HEK293 (cell line): ENCODE measurements at regions not wholly inside any gene's neighbourhood (a gene's known extent, or its start where the extent isn't known, plus 50 kb on each side); places are given as distances from the start of the nearest gene placed in this dataset.

Experiments
- CTCF ChIA-PET: fragments of 350-600 bp; formaldehyde crosslinking; extraction: SDS; loops from one replicate; lab custom pipeline; 2021; ENCODE audit warnings: antibody characterized with exemption; lab: Yijun Ruan, JAX
- POLR2A ChIA-PET: fragments of 300-600 bp; formaldehyde crosslinking; extraction: SDS; loops from one replicate; lab custom pipeline; 2020; ENCODE audit warnings: antibody characterized with exemption, inconsistent platforms; lab: Yijun Ruan, JAX
- H3K27ac ChIP-seq: fragments of 200-500 bp; sonication (Bioruptor generic); 2 replicates; pipeline ENCODE4 v1.5.1; 2014; ENCODE audit warnings: low read depth, low read length, control low read depth, inconsistent platforms; ENCODE audit errors: extremely low read depth
- H3K36me3 ChIP-seq, 2 experiments: fragments of 200-500 bp in 1 of 2; sonication (Bioruptor generic) in 1 of 2; 1 replicate in 1 of 2; 2 replicates in 1 of 2; pipeline ENCODE4 v1.5.1; 2014 to 2017; ENCODE audit warnings: inconsistent platforms in 2 of 2, low read length in 2 of 2; ENCODE audit not compliant: control insufficient read depth in 2 of 2, insufficient read depth in 1 of 2
- H3K4me1 ChIP-seq: fragments of 200-500 bp; sonication (Bioruptor generic); 2 replicates; pipeline ENCODE4 v1.5.1; 2014; ENCODE audit warnings: mild to moderate bottlenecking, low read length, inconsistent platforms; ENCODE audit not compliant: control insufficient read depth, insufficient read depth
- H3K4me3 ChIP-seq: 2 replicates; pipeline ENCODE4 v1.5.1; 2011; ENCODE audit warnings: low read depth, mild to moderate bottlenecking, control low read depth, low read length, moderate library complexity
- H3K9me3 ChIP-seq: fragments of 200-500 bp; sonication (Bioruptor generic); 2 replicates; pipeline ENCODE4 v1.5.1; 2014; ENCODE audit warnings: low read depth, low read length, inconsistent platforms; ENCODE audit not compliant: control insufficient read depth, insufficient read depth
- BCL11B ChIP-seq: fragments of 450-650 bp; formaldehyde crosslinking; IDR thresholded peaks from 2 replicates; pipeline ENCODE4 v1.5.1; 2016; ENCODE audit warnings: low read depth, missing biosample characterization, missing genetic modification characterization
- GLIS2 ChIP-seq: fragments of 450-650 bp; formaldehyde crosslinking; IDR thresholded peaks from 2 replicates; pipeline ENCODE4 v1.5.1; 2016; ENCODE audit warnings: missing biosample characterization, missing genetic modification characterization
- HOXC10 ChIP-seq: sonication (generic); formaldehyde crosslinking; IDR thresholded peaks from 2 replicates; pipeline ENCODE4 v1.8.1; 2023; ENCODE audit warnings: mild to moderate bottlenecking, missing genetic modification reagents
- KLF10 ChIP-seq: fragments of 450-650 bp; IDR thresholded peaks from 2 replicates; pipeline ENCODE4 v1.5.1; 2018; ENCODE audit warnings: missing biosample characterization, mild to moderate bottlenecking, missing genetic modification characterization
- OVOL3 ChIP-seq: fragments of 450-650 bp; formaldehyde crosslinking; IDR thresholded peaks from 2 replicates; pipeline ENCODE4 v1.5.1; 2016; ENCODE audit warnings: missing biosample characterization, missing genetic modification characterization
- SALL2 ChIP-seq: fragments of 450-650 bp; formaldehyde crosslinking; IDR thresholded peaks from 2 replicates; pipeline ENCODE4 v1.5.0; 2017; ENCODE audit warnings: missing biosample characterization, mild to moderate bottlenecking, missing genetic modification characterization, borderline replicate concordance
- SP2 ChIP-seq: fragments of 450-650 bp; formaldehyde crosslinking; IDR thresholded peaks from 2 replicates; pipeline ENCODE4 v1.5.1; 2016; ENCODE audit warnings: missing biosample characterization, missing genetic modification characterization
- TCF7L2 ChIP-seq: IDR thresholded peaks from 2 replicates; pipeline ENCODE4 v1.6.1; 2011; ENCODE audit warnings: low read depth, mild to moderate bottlenecking, inconsistent platforms, low read length, moderate library complexity, borderline replicate concordance
- ZBTB17 ChIP-seq: fragments of 450-650 bp; formaldehyde crosslinking; IDR thresholded peaks from 2 replicates; pipeline ENCODE4 v1.5.1; 2016; ENCODE audit warnings: missing biosample characterization, missing genetic modification characterization
- ZFP69B ChIP-seq: fragments of 450-650 bp; formaldehyde crosslinking; IDR thresholded peaks from 2 replicates; pipeline ENCODE4 v1.5.1; 2016; ENCODE audit warnings: missing biosample characterization, missing genetic modification characterization
- ZNF174 ChIP-seq: fragments of 450-650 bp; formaldehyde crosslinking; IDR thresholded peaks from 2 replicates; pipeline ENCODE4 v1.5.0; 2017; ENCODE audit warnings: missing biosample characterization, mild to moderate bottlenecking, missing genetic modification characterization
- ZNF24 ChIP-seq: fragments of 450-650 bp; formaldehyde crosslinking; IDR thresholded peaks from 2 replicates; pipeline ENCODE4 v1.5.1; 2016; ENCODE audit warnings: missing biosample characterization, missing genetic modification characterization
- ZNF335 ChIP-seq: fragments of 450-650 bp; formaldehyde crosslinking; conservative IDR thresholded peaks from 2 replicates; pipeline ENCODE4 v1.5.1; 2016; ENCODE audit warnings: missing biosample characterization, missing genetic modification characterization
- ZNF366 ChIP-seq: fragments of 450-650 bp; formaldehyde crosslinking; conservative IDR thresholded peaks from 2 replicates; pipeline ENCODE4 v1.5.1; 2016; ENCODE audit warnings: missing biosample characterization, missing genetic modification characterization
- ZNF391 ChIP-seq: fragments of 450-650 bp; formaldehyde crosslinking; IDR thresholded peaks from 2 replicates; pipeline ENCODE4 v1.5.1; 2016; ENCODE audit warnings: low read depth, missing biosample characterization, missing genetic modification characterization, borderline replicate concordance
- ZNF423 ChIP-seq: fragments of 450-650 bp; formaldehyde crosslinking; IDR thresholded peaks from 2 replicates; pipeline ENCODE4 v1.5.1; 2016; ENCODE audit warnings: missing biosample characterization, missing genetic modification characterization
- ZNF473 ChIP-seq: fragments of 450-650 bp; formaldehyde crosslinking; IDR thresholded peaks from 2 replicates; pipeline ENCODE4 v1.5.1; 2017; ENCODE audit warnings: missing biosample characterization, missing genetic modification characterization
- ZNF658 ChIP-seq: fragments of 450-650 bp; formaldehyde crosslinking; IDR thresholded peaks from 2 replicates; pipeline ENCODE4; 2016; ENCODE audit warnings: missing biosample characterization, missing genetic modification characterization
- ZNF660 ChIP-seq: fragments of 450-650 bp; IDR thresholded peaks from 2 replicates; pipeline ENCODE4 v1.5.1; 2018; ENCODE audit warnings: missing biosample characterization, mild to moderate bottlenecking, missing genetic modification characterization
- ZNF664 ChIP-seq: fragments of 450-650 bp; formaldehyde crosslinking; IDR thresholded peaks from 2 replicates; pipeline ENCODE4 v1.5.1; 2016; ENCODE audit warnings: missing biosample characterization, missing genetic modification characterization
- ZNF670 ChIP-seq: fragments of 450-650 bp; formaldehyde crosslinking; IDR thresholded peaks from 2 replicates; pipeline ENCODE4 v1.5.1; 2016; ENCODE audit warnings: missing biosample characterization, missing genetic modification characterization, low read depth
- TF ChIP-seq, protein P1 (sequence below): fragments of 450-650 bp; formaldehyde crosslinking; optimal IDR thresholded peaks from 2 replicates; pipeline ENCODE3; 2016; ENCODE audit warnings: missing biosample characterization, mild to moderate bottlenecking, missing genetic modification characterization
- TF ChIP-seq, protein P2 (sequence below): fragments of 450-650 bp; formaldehyde crosslinking; IDR thresholded peaks from 2 replicates; pipeline ENCODE4 v1.5.1; 2017; ENCODE audit warnings: missing biosample characterization, missing genetic modification characterization
- TF ChIP-seq, protein P3 (sequence below): fragments of 450-650 bp; formaldehyde crosslinking; IDR thresholded peaks from 2 replicates; pipeline ENCODE4 v1.5.1; 2016; ENCODE audit warnings: missing biosample characterization, missing genetic modification characterization
- TF ChIP-seq, protein P4 (sequence below): fragments of 450-650 bp; formaldehyde crosslinking; IDR thresholded peaks from 2 replicates; pipeline ENCODE4 v1.5.1; 2016; ENCODE audit warnings: missing biosample characterization, missing genetic modification characterization

DNA sequence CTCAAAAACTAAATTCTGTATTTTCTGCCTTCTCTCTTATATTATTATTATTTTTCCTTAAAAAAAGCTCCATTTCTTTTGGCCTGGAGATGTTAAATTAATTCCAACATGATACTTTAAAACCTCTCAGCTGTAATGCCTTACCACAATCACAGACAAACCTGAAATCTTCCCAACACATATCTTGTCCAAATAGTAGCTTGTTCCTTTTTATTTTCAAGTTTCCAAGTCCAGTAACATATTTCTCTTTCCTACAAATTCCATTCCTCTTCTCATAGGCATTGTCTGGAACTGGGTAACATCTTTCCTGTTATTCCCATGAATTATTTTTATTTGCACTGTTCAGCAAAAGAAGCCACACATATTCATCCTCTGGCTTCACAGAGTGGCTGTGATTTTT, 137.0 kb downstream of the SLITRK6 start:
- CTCF ChIA-PET, result interaction anchor here (0.6 kb wide), 1 partner anchor 19 kb away, joined by 3 read pairs; no protein-coding TSS in a partner anchor
- TF ChIP-seq GLIS2 (no peak), SP2 (tag by site-specific recombination) (no peak)
- H3K4me3 ChIP-seq, result no peak overlapping the region
- POLR2A ChIA-PET, result no interaction called here
- no peaks in the 10 kb centered on the region for H3K4me1 ChIP-seq
- H3K27ac ChIP-seq, result no peak overlapping the region
- H3K9me3 ChIP-seq, result no peaks in the 10 kb centered on the region
- H3K36me3 ChIP-seq, result no peaks in the 10 kb centered on the region

DNA sequence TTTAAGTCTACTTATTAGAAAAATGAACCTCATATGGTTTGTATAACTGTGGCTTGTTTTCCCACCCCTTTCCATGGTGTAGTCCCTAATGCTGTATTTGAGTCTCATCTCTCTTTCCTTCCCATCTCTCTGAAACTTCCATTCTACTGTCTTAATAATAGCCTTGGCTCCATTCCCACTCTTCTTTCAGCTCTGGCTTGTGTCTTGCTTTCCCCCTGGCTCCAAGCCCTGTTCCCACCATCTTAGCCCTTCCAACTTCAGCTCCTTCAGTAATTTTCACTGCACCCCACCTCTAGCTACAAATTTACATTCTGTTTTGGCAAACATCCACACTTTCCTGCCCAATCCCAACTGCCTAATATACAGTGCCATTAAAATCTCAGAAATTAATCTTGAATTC, 137.5 kb downstream of the SLITRK6 start:
- CTCF ChIA-PET, result no interaction called here
- H3K36me3 ChIP-seq, result no peaks in the 10 kb centered on the region
- TF ChIP-seq, protein P1, sequence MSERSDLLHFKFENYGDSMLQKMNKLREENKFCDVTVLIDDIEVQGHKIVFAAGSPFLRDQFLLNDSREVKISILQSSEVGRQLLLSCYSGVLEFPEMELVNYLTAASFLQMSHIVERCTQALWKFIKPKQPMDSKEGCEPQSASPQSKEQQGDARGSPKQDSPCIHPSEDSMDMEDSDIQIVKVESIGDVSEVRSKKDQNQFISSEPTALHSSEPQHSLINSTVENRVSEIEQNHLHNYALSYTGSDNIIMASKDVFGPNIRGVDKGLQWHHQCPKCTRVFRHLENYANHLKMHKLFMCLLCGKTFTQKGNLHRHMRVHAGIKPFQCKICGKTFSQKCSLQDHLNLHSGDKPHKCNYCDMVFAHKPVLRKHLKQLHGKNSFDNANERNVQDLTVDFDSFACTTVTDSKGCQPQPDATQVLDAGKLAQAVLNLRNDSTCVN (tag by site-specific recombination), result no peak
- TF ChIP-seq ZFP69B (no peak), ZNF670 (no peak), ZNF658 (tag by site-specific recombination) (no peak), KLF10 (tag by site-specific recombination) (no peak), OVOL3 (tag by site-specific recombination) (no peak), SP2 (tag by site-specific recombination) (no peak), ZNF366 (tag by site-specific recombination) (no peak), SALL2 (tag by site-specific recombination) (no peak)
- TF ChIP-seq, protein P2, sequence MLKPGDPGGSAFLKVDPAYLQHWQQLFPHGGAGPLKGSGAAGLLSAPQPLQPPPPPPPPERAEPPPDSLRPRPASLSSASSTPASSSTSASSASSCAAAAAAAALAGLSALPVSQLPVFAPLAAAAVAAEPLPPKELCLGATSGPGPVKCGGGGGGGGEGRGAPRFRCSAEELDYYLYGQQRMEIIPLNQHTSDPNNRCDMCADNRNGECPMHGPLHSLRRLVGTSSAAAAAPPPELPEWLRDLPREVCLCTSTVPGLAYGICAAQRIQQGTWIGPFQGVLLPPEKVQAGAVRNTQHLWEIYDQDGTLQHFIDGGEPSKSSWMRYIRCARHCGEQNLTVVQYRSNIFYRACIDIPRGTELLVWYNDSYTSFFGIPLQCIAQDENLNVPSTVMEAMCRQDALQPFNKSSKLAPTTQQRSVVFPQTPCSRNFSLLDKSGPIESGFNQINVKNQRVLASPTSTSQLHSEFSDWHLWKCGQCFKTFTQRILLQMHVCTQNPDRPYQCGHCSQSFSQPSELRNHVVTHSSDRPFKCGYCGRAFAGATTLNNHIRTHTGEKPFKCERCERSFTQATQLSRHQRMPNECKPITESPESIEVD (tag by site-specific recombination), result no peak
- TF ChIP-seq, protein P3, sequence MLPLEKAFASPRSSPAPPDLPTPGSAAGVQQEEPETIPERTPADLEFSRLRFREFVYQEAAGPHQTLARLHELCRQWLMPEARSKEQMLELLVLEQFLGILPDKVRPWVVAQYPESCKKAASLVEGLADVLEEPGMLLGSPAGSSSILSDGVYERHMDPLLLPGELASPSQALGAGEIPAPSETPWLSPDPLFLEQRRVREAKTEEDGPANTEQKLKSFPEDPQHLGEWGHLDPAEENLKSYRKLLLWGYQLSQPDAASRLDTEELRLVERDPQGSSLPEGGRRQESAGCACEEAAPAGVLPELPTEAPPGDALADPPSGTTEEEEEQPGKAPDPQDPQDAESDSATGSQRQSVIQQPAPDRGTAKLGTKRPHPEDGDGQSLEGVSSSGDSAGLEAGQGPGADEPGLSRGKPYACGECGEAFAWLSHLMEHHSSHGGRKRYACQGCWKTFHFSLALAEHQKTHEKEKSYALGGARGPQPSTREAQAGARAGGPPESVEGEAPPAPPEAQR (tag by site-specific recombination), result no peak
- TF ChIP-seq, all 188 proteins: peak for 0
- H3K9me3 ChIP-seq, result no peaks in the 10 kb centered on the region
- POLR2A ChIA-PET, result no interaction called here
- H3K27ac ChIP-seq, result no peak overlapping the region
- no peak overlapping the region for H3K4me3 ChIP-seq
- H3K4me1 ChIP-seq, result no peaks in the 10 kb centered on the region

DNA sequence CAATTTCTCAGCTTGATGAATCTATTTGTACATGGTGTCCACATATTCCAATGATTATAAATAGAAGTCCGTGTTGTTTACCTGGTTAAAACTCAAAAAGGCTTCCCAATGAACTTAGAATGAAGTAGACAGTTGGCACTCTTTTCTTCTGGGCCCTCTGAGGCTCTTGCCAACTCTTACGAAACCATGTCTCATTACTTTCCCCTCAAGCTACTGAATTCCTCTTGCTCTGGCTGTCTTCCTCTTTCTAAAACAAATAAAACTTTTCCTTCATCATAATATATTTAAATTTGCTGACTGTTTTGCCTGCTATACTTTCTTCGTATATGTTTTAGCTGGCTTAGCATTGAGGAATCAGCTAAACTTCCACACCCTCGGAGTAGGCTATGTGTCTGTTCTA, 139.7 kb downstream of the SLITRK6 start:
- Histone ChIP-seq H3K27ac (no peak overlapping the region), H3K9me3 (no peaks in the 10 kb centered on the region), H3K4me3 (no peak overlapping the region), H3K36me3 (no peaks in the 10 kb centered on the region), H3K4me1 (no peaks in the 10 kb centered on the region)
- POLR2A ChIA-PET, result no interaction called here
- CTCF ChIA-PET, result interaction anchor here (0.5 kb wide), 1 partner anchor 712 kb away, joined by 3 read pairs; no protein-coding TSS in a partner anchor
- TF ChIP-seq ZNF664 (tag by site-specific recombination) (no peak), ZNF391 (no peak), ZNF473 (no peak), ZNF660 (tag by site-specific recombination) (no peak), TCF7L2 (no peak), ZNF670 (no peak), ZNF174 (tag by site-specific recombination) (no peak), ZNF24 (no peak), ZNF335 (no peak), HOXC10 (CRISPR knock-in tag) (no peak), BCL11B (tag by site-specific recombination) (no peak), ZBTB17 (no peak), ZNF423 (no peak)
- TF ChIP-seq, protein P4, sequence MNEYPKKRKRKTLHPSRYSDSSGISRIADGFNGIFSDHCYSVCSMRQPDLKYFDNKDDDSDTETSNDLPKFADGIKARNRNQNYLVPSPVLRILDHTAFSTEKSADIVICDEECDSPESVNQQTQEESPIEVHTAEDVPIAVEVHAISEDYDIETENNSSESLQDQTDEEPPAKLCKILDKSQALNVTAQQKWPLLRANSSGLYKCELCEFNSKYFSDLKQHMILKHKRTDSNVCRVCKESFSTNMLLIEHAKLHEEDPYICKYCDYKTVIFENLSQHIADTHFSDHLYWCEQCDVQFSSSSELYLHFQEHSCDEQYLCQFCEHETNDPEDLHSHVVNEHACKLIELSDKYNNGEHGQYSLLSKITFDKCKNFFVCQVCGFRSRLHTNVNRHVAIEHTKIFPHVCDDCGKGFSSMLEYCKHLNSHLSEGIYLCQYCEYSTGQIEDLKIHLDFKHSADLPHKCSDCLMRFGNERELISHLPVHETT (tag by site-specific recombination), result no peak
